HG03558 (cell line): ENCODE measurements at regions not wholly inside any gene's neighbourhood (a gene's known extent, or its start where the extent isn't known, plus 50 kb on each side); places are given as distances from the start of the nearest gene placed in this dataset.
A peak's percentile ranks its signal among the peaks of the same experiment; 100 is the strongest.

ENCODE experiments used
- ATAC-seq: cut with Tn5 transposase; IDR thresholded peaks from one replicate; pipeline ENCODE4 v1.9.1; 2021; ENCODE audit warnings: moderate number of reproducible peaks; ENCODE audit not compliant: unreplicated experiment; ENCODE audit errors: extremely low read depth

DNA sequence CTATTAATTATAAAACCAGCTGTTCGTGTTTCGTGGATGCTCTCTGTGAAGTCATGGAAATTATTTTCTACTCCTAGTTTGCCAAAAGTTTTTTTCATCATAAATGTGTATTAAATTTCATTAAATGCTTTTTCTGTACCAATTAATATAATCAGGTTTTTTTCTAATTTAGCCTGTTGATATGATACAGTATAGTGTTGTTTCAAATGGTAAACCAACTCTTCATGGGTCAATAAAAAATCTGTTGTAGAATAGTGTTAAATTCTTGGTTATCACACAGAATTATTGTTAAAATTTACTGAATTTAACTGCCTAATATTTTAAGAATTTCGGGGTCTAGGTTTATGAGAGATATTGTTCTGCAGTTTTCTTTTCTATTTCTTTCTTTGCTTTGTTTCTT lies 505.9 kb upstream of the MANEA start:
- no peak for ATAC-seq

DNA sequence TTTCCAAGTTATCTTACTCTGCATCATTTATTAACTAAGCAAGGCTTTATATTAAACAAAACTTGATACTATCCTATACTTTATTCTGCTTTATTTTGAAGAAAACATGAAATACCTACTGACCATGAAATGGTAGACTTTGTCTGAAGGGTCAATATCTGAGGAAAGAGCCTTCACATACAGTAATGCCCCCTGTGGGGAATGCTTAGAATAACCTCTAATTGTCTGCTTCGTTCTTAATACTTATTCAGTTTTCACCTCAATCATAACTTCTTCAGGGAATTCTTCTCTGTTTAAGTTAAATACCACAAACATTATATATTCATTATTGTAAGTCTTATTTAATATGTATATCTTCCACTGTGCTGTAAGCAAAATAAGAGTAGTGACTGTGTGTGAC lies 498.9 kb upstream of the MANEA start:
- no peak for ATAC-seq

DNA sequence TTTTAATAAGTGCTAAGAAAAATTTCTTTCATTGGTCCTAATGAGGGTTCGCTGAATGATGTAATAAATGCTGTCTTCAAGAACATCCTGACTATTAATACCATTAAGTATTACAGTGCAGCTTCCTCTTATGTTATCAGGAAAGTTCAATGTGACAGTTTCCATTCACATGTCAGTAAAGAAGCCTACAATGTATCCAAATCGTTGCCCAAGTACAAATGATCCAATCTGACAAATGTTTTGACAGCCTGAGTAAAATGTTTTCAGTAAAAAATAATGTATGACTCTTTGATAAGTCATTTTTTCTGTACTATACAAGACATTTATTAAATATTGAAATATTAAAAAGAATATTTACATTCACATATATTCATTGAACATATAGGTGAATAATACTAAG lies 496.1 kb upstream of the MANEA start:
- no peak for ATAC-seq

DNA sequence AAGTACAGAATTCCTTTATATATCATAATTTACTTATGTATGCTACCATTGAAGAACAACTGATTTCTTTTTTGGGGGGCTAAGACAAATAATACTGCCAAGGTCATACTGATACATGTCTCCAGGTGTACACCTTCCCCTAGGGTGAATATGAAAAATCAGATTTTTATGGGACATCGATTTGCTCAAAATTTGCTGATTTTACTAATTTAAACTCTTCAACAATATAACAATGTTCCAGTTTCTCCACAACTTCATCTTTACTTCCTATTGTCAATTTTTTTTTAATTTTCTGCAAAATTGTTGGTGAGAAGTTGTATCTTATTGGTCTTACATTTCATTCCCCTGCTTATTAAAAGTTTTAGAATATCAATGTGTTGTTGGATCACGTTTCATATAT lies 495.4 kb upstream of the MANEA start:
- no peak for ATAC-seq

DNA sequence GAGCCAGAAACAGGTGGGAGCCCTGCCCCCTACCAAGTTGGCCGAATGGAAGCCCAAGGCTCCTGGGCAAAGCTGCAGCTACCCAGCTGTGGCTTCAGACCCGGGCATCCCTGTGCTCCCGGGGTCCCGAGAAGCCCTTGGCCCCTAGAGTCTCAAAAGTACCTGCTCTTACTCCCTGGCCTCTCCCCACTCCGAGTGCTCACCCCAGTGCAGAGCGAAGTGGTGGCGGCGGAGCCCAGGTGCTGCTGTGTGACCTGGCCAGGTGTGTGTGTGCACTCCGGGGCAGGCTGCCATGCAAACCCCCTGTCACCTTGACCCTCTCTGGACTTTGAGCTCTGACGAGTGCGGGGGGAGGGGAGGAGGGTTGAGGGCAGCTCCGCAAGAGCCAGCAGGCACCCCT lies 493.8 kb upstream of the MANEA start:
- no peak for ATAC-seq

DNA sequence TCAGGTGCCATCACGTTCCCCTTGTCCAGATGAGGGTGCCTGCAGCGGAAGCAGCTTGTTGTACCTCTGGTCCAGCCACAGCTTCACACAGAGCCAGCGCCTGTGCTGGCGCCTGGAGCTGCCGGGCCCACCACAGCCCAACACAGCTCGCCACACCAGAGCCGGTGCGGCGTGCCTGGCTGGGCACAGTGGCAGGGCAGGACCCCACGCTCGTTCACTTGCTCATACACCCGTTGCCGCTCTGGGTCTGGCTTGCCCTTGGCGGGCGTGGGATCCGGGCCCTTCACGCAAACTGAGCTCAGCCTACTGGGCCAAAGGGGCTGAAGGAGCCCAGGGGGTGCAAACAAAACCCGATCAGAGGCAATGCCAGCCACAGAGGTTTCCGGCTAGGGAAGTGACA lies 492.5 kb upstream of the MANEA start:
- ATAC-seq, result no peak

DNA sequence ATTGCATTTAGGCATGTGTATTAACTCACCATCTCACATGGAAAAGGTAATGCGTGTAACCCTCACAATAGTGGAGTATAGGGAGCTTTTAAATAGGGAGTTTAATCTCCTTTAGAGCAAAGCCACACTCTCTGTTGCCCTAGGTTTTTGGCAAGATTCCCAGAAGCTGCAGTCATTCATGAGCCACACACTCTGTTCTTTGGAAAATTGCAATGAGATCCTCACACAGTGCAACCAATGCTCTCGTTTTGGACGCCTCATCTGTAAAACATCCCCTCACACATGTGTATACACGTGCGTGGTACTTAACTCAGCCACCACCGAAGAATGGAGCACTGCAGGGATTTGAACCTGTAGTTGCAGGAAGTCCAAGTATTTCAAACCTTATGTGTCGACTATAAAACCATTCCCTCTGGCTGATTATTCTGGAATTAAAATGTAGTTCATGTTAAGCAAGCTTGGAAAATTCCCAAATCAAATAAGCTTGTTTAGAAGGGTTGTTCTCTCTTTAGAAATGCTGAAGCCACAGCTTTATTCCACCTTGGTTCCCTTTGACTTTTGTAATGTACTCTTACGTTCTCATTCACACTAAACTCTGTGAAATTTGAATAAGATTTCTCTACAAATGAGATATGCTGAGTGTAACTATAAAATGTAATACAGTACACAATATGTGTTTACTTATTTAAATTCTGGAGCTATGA lies 489.8 kb upstream of the MANEA start:
- no peak for ATAC-seq

DNA sequence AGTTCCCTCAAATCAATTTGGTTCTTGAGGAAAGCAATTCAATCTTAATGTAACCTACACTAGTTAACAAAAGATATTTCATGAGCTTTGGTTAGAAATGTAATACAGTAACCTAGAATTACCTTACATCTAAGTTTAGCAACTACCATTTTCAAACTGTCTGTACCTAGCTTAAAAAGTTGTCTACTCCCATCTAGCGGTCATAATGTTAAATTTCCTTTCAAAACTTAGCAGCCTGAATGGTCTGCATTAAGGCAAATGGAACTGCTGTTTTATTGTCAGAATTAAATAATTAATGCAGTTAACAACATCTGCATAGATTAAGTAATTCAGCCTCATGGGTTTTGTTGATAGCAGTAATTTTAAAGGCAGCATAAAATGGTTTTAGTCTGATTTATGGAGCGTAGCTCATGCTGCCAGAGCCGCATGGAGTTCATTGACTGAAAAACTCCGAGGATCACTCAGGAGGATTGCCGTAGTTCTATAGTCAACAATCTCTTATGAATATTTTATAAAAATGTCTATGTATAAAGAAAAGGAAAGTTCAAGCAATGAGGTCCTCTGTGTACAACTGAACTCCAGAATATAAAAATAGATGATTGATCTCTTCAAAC lies 485.4 kb upstream of the MANEA start:
- ATAC-seq, result peak; percentile 77

DNA sequence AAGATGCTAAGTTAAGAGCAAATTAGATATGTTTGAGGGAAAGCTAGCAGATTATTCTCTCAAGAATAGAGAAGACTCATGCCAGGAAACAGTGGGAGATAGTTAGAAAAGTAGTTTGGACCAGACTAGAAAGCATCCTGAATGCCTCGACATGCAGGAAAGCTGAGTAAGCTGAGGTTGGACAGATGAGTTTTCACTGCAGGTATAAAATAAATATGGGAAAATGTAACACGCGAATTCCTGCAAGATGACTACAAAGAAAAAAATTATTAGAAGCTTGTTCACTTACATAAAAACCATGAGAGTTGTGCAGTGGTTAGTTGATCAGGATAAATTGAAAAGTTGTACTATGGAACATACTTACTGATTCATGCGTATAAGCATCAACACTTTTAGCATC lies 484.2 kb upstream of the MANEA start:
- no peak for ATAC-seq

DNA sequence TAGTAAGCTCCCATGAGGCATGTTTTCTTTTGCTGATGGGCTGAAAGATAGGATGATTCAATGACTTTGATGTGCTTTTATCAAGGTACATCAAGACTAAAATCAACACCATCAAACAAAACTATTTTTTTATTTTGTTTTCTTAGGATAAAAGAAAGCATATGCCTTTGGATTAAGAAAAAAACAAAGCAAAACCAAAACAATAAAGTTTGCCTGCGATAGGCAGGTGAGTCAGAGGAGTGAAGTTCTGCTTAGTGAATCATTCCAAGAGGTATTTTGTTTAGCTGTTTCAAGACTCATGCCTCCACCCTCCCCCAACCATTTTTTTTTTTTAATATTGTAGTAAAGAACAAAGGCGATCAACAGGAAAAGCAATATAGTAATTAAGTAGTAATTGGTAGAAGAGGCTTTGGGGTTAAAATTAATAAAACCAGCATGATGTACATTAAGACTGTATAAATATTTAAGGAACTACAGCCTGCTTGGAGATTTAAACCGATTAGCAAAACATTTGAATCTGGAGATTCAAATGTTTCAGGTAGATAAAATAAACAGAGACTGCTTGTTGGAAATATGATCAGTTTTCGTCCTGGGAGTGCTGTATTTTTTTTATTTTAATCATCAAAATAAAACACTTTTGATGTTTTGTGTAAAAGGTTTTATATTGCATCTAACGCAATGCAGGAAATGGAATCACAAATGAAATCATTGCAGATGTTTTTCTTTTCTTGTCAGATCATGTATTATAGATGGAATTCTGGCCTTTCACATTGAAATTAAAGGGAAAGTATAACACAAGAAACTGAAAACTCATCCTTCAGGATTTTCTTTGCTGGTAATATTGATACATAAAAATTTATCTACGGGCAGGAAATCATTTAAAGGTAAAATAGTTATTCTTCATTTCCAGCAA lies 482.3 kb upstream of the MANEA start:
- ATAC-seq, result no peak

DNA sequence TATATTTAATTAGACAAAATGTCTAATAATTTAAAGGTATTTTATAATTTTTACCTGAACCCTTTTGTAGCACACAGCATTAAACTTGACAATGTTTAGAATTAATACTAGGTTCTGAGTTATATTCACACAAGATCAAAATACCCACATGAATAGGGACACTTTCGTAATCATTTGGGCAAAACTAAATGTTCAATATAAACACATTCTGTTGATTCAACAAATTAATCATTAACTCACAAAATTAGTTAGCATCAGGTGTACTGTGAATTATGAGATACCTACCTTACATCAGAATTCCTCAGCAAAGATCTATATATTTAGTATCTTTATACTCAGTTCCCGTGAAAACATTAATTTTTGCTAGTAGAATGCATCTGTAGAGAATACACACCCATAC lies 481.5 kb upstream of the MANEA start:
- no peak for ATAC-seq

DNA sequence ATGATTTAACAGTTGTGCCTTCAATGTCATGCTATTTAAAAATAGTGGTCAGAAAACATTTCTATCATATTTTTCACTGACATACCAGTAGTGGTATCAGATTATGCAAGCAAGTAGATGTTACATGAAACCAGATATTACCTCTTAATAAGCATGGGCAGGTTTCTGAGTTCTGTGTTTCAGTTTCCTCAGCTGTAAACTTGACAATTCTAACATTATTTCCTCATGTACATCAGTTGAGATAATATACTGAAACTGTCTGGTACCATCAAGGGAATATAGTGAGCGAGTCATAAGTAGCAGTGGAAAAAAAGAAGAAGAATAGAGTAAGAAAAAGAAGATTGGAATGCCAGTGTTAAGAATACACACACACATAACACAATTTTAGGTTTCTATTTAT lies 477.9 kb upstream of the MANEA start:
- ATAC-seq, result no peak

DNA sequence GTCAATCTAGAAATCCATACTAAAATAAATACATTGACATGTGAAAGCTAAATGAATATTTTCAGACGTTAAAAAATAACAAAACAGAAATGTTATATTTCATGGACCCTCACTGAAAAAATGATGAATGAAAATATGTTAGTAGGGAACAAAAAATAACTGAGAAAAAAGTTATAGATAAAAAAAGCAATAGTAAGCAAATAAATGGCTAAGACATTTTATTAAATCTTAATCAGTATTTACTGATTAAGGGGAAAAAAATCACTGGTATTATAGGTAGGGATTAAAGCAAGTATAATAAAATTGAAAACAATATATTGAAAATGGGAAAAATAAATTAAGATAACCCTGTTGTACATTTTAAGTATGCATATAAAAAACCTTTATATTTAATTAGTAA lies 468.1 kb upstream of the MANEA start:
- ATAC-seq, result no peak

DNA sequence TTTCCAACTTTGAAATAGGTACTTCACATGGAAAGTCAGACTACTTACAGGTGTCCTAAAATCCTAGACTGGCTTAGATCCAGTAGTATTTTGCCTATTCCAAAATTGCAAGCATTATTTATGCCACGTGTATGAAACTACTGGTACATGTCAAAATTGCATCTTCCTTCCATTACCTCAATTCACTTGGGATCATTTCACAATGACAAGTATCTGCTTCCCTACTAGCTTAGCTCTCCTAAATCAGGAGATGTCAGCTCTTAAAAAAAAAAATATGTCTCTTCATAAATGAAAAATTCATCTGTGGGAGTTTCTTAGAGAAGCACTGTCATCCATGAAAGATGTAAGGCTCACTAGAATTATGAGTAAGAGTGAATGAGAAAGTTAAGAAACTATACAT lies 466.6 kb upstream of the MANEA start:
- no peak for ATAC-seq

DNA sequence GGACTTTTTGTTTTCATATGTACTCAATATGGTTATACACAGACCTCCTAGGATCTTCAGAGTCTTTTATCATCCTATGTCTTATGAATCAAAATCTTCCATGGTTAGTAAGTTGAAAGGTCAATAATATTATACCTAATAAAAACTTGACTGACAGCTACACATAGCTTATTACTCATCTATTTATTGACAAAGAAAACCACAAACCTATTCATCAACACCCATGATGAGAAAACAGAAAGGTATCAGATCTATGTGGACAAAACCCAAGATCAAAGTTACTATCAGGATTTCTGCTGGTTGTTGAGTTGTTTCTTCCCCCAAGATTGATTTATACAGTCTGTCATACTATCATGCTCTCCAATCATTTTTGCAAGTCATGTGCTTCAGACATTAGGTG lies 460.1 kb upstream of the MANEA start:
- ATAC-seq, result no peak

DNA sequence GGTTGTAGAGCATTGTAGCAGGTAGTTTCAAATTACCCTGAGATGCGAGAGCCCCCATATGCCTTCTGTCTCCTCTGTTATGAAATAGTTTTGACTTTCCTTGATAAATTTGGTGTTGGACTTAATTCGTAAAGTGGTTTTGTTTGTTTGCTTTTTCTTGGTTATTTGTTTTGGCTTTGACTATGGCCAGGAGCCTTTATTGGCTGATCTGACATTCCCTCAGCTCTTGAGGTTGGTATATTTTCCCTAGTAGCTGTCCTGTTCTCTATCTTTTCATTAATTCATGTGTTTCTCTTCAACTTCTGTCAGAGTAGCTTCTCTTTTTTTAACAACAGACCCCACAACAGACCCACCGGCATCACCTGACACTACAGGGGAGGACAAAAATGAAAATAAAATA lies 457.4 kb upstream of the MANEA start:
- no peak for ATAC-seq

DNA sequence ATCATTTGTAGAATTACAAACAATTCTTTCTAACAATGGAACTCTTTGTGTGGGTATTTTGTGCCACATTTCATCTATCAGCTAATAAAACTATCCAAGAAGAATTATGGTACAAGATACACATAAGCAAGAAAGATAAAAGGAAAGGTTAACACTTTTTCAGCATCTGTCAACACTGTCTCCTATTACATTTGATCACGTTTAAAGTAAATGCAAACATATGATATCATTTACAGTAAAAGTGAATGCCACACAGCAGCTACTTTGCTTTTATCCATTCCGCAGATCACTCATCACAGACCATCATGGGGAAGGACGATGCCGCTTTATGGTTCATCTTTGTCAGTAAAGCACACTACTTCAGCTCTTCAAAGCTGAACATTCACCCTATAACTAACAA lies 456.4 kb upstream of the MANEA start:
- no peak for ATAC-seq

DNA sequence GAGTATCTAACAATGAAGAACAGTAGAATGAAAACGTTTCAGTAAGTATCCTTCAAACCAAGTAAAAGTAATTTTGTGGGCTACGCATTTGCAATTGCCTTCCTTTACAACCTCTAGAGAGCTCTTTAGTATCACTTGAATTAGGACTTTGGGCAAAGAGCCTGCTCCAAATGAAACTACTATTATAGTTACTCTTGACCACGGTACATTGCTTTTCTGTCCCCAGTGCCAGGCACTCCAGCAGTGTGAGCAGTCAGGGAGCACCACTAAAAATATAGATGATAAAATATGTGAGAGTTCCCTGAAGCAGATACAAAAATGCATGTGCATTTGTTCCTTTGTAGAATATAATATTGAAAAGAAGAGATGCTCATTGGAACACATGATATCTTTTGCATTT lies 450.1 kb upstream of the MANEA start:
- ATAC-seq, result no peak

DNA sequence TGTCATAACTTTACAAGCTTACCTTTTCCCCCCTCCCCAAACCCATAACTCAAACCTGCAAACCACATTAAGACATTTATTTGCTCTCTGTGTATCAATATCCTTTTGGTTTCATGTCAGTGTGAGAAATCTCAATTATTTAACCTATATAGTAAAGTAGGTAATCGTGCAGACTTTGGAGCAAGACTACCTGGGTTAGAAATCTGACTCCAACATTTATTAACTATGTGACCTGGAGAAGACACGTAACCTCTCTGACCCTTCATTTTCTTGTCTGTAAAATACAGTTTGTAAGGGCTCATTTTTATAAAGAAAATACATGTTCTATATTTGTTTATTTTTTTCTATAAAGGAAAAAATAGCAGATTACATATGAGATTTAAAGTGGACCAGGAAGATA lies 448.9 kb upstream of the MANEA start:
- no peak for ATAC-seq

DNA sequence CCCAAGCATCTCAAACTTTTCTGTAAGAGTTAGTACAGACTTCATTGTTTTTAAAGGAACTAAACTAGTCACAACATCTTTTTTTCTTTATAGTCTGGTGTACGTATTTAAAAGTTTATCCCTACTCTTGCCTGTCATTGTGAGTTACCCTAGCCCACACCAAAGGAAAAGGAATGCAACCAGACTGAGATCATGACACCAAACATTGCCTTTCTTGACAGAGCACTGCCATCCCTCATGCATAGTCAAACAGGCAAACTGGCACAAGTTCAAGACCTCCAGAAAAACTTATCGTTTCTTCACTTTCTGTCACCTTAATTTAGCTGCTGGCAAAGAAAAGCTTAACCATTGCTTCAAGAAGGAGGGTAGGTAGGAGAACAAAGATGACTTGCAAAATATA lies 448.4 kb upstream of the MANEA start:
- no peak for ATAC-seq

DNA sequence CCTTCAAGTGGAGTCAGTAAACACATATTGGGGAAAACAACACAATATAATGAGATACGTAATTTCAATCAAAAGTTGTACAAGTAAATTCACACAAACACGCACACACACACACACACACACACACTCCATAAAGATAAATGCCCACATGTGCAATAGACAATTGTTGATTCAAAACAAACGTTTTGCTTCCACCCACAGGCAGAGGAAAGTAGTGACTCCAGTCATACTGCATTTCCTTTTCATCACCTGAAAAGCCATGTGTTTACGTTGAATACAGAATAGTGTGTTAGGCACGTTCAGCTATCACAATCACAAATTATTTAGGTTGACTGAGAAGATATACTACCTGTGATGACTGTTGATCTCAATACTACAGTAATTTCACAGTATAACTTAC lies 443.8 kb upstream of the MANEA start:
- ATAC-seq, result no peak
